SK-N-SH treated with all-trans-retinoic acid at 6 μM for 48 hours (cell line): ENCODE measurements at regions not wholly inside any gene's neighbourhood (a gene's known extent, or its start where the extent isn't known, plus 50 kb on each side); places are given as distances from the start of the nearest gene placed in this dataset.

Experiments used
- ARNTL ChIP-seq: fragments of 450-650 bp; formaldehyde crosslinking; IDR thresholded peaks from 2 replicates; pipeline ENCODE4 v1.5.0; 2020; ENCODE audit warnings: low read depth, mild to moderate bottlenecking, moderate library complexity, borderline replicate concordance
- BACH2 ChIP-seq: fragments of 250-450 bp; sonication (Bioruptor Pico); IDR thresholded peaks from 2 replicates; pipeline ENCODE4 v1.9.0; 2021; ENCODE audit warnings: mild to moderate bottlenecking, borderline replicate concordance
- CREB5 ChIP-seq: fragments of 250-450 bp; sonication (Bioruptor Pico); IDR thresholded peaks from 2 replicates; pipeline ENCODE4 v1.5.1; 2020; ENCODE audit warnings: low read depth, mild to moderate bottlenecking, moderate library complexity
- CSDC2 ChIP-seq: fragments of 250-450 bp; sonication (Bioruptor Pico); IDR thresholded peaks from 2 replicates; pipeline ENCODE4 v1.5.0; 2020; ENCODE audit warnings: mild to moderate bottlenecking, moderate library complexity
- ESRRG ChIP-seq: fragments of 250-450 bp; sonication (Bioruptor Pico); IDR thresholded peaks from 2 replicates; pipeline ENCODE4 v1.6.1; 2021; ENCODE audit warnings: mild to moderate bottlenecking
- ISL1 ChIP-seq: fragments of 250-450 bp; sonication (Bioruptor Pico); IDR thresholded peaks from 2 replicates; pipeline ENCODE4 v2.1.2; 2022; ENCODE audit warnings: mild to moderate bottlenecking, moderate library complexity
- OSR1 ChIP-seq: fragments of 250-450 bp; sonication (Bioruptor Pico); IDR thresholded peaks from 2 replicates; pipeline ENCODE4 v1.8.0; 2022; ENCODE audit warnings: moderate library complexity, mild to moderate bottlenecking, inconsistent platforms
- PATZ1 ChIP-seq: fragments of 250-450 bp; sonication (Bioruptor Pico); IDR thresholded peaks from 2 replicates; pipeline ENCODE4 v1.8.0; 2020; ENCODE audit warnings: mild to moderate bottlenecking, moderate library complexity, borderline replicate concordance
- PPARA ChIP-seq: fragments of 250-450 bp; sonication (Bioruptor Pico); IDR thresholded peaks from 2 replicates; pipeline ENCODE4 v1.5.0; 2020; ENCODE audit warnings: mild to moderate bottlenecking, borderline replicate concordance
- RARB ChIP-seq: fragments of 250-450 bp; sonication (Bioruptor Pico); IDR thresholded peaks from 2 replicates; pipeline ENCODE4 v1.8.0; 2021; ENCODE audit warnings: mild to moderate bottlenecking, moderate library complexity
- TCF4 ChIP-seq: fragments of 250-450 bp; sonication (Bioruptor Pico); IDR thresholded peaks from 2 replicates; pipeline ENCODE4 v1.8.0; 2021; ENCODE audit warnings: mild to moderate bottlenecking, moderate library complexity, borderline replicate concordance
- TOX ChIP-seq: fragments of 250-450 bp; sonication (Bioruptor Pico); IDR thresholded peaks from 2 replicates; pipeline ENCODE4 v1.8.0; 2021; ENCODE audit warnings: mild to moderate bottlenecking, moderate library complexity, borderline replicate concordance
- ZC3H10 ChIP-seq: fragments of 250-450 bp; sonication (Bioruptor Pico); IDR thresholded peaks from 2 replicates; pipeline ENCODE4 v1.5.1; 2021; ENCODE audit warnings: mild to moderate bottlenecking, moderate library complexity
- ZNF70 ChIP-seq: fragments of 450-650 bp; formaldehyde crosslinking; IDR thresholded peaks from 2 replicates; pipeline ENCODE4 v1.5.0; 2020; ENCODE audit warnings: mild to moderate bottlenecking, moderate library complexity

- TF ChIP-seq ISL1 (CRISPR knock-in tag), result no peak
- TF ChIP-seq ARNTL (CRISPR knock-in tag), result no peak
- TF ChIP-seq RARB (CRISPR knock-in tag), result no peak
- no peak for TF ChIP-seq OSR1 (CRISPR knock-in tag)
- no peak for TF ChIP-seq PPARA (CRISPR knock-in tag)
- TF ChIP-seq PATZ1, result no peak
- TF ChIP-seq CSDC2 (CRISPR knock-in tag), result no peak
- no peak for TF ChIP-seq CREB5 (CRISPR knock-in tag)
- no peak for TF ChIP-seq ESRRG (CRISPR knock-in tag)
- TF ChIP-seq ZNF70 (CRISPR knock-in tag), result no peak
- TF ChIP-seq TOX (CRISPR knock-in tag), result no peak
- no peak for TF ChIP-seq ZC3H10 (CRISPR knock-in tag)
- no peak for TF ChIP-seq BACH2 (CRISPR knock-in tag)
- no peak for TF ChIP-seq TCF4 (CRISPR knock-in tag)
Measured at GRCh38 chrX:139191286-139191685, 339.3 kb upstream of the F9 start.
